GM21381 (cell line): ENCODE measurements at regions not wholly inside any gene's neighbourhood (a gene's known extent, or its start where the extent isn't known, plus 50 kb on each side); places are given as distances from the start of the nearest gene placed in this dataset.

Experiments used
- ATAC-seq: cut with Tn5 transposase; IDR thresholded peaks from one replicate; pipeline ENCODE4 v1.9.1; 2021; ENCODE audit warnings: mild to moderate bottlenecking, moderate library complexity; ENCODE audit not compliant: unreplicated experiment

DNA sequence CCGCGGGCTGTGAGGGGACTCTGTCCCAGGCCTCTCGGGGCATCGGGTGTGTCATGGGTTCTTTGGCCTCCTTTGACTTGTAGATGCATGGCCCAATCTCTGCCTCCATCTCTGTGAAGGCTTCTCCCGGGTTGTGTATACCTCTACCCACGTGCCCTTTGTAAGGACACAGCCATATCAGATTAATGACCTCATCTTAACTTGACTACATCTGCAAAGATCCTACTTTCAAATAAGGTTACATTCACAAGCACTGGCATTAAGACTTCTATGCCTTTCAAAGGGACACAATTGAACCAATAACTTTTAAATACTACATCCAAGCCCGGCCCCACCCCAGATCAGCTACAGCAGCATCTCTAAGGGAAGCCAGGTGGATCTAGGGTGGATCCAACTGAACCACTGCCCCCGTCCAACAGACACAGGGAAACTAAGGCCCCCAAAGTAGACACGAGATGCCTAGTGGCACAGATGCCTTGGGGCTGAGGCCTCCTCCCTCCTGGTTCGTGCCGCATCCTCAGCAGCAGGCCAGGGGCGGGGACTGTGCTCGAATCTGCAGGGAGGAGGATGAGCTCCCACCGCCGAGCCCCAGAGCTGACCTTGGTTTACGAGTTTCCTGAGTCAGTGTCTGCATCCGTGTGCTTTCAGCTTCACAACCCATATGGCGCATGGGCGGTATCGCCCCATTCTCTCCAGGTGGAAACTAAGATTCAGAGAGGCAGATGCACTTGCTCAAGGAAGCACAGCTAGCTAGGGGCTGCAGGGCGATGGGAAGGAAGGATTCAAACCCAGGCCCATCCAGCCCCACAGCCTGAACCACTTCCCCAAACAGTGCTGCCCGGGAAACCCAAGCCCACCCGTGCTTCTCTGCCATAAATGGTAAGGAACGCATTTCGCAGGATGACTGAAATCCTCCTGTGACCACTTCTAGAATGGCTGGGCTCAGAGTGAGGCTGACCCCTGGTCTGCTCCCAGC is 353.3 kb downstream of the C16orf95 start:
- no peak for ATAC-seq

DNA sequence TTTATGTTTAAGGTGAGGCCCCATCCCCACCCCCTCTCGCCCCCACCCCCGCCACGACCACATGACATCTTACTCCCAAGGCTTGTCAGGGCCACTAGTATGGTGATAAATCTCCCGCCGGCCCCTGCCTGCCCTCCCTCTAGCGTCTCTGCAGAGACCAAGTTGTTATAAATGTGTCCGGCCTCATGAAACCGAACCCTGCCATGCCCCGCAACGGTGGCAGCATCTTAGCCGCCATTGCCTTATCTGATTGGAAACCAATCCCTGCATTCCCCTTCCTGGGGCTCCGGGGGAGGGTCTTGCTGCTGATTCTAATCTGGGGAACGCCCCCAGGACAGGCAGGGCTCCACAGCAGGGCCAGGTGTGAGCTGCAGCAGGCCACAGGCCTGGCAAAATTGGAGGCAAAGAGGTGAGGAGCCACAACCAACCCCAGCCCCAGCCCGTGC is 352.4 kb downstream of the C16orf95 start:
- ATAC-seq, result no peak

DNA sequence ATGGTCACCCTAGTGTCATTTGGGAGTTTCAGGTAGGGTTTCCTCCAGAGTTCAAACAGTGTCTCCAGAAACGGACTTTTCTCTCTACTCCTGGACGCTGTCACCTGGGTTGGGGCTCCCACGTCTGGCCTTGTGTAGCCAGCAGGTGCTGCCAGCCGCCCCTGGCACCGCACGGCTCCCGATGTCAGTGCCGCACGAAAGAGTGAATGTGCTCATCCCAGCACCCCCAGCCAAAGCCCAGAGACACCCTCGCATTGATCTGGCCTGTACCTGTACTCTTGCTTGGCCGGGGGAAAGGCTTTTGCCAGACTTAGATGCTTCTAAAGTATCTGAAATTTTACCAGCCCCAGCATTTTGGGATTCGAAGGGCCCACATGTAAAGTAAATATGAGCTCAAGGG is 351.9 kb downstream of the C16orf95 start:
- no peak for ATAC-seq

DNA sequence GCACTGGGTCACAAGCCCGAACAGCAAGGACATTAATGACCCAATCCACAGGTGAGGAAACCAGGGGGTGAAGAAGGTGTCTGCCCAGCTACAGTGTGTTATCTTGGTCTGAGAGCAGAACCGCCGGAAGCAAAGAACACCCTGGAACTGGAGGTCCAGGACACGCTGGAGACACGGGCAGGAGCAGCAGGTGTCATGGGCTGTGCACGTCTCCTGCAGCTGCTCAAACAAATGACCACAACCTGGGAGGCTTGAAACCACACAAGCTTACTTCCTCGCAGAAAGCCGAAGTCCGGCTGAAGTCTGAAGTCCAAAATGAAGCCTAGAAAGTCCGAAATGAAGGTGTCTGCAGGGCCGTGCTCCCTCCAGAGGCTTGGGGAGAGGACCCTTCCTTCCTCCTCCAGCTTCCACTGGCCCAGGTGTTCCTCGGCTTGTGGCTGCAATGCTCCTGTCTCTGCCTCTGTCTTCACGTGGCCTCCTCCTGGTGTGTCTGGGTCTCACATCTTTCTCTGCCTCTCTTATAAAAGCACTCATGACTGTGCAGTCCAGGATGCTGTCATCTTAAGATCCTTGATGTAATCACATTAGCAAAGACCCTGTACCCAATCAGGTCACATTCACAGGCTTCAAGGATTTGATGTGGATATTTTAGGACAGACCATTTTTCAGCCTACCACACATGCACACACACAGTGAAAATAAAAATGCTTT is 351.2 kb downstream of the C16orf95 start:
- no peak for ATAC-seq

DNA sequence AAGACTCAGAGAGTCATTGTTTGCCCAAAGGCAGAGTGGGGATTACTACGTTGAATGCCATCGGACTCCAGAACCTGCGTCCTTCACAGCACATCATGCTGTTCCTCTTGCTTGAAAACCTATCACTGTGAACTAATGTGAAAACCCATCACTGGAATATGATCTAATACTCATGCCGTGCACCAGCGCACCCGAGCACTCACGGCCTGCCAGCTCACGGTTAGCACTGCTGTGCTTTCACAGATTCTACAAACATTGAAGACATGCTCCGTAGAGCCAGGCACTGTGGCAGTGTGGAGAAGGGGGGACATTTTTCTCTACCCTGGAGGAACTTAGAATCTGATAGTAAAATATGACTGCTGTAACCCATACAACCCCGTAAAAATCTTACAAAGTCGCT is 350.4 kb downstream of the C16orf95 start:
- ATAC-seq, result no peak

DNA sequence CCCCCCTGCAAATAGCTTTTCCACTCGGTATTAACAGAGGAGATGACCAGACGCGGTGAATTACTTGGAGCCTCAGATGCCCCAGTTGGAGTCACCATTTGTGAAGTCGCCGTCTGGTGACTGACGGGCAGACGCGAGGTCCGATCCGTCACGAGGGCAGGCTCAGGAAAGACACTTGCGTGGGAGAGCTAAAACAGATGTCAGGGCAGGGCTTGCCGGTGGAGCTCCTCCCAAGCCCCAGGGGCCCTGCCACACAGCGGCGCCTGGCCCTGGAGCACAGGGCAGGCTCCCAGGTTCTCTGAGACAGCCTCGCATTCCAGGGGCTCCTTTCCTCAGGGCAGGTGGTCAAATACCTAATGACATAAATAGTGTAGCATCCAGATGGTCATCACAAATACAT is 348.3 kb downstream of the C16orf95 start:
- ATAC-seq, result no peak

DNA sequence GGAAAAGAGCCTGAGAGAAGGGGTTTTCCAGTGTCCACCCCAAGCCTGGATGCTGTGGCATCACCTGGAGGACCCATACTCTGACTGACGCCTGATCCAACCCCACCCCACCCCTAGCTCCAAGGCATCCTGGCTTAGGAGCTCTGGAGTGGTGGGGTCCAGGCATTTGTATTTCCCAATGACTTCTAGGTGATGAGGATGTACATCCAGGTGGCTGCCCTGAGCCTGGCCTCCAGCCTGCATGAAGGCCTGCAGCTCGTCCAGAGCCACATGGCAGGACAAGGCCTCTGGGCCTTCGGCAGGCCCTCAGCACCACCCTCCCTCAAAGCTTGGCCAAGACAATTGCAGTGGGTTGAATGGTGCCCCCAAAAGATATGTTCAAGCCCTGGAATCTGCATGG is 347.5 kb downstream of the C16orf95 start:
- no peak for ATAC-seq

DNA sequence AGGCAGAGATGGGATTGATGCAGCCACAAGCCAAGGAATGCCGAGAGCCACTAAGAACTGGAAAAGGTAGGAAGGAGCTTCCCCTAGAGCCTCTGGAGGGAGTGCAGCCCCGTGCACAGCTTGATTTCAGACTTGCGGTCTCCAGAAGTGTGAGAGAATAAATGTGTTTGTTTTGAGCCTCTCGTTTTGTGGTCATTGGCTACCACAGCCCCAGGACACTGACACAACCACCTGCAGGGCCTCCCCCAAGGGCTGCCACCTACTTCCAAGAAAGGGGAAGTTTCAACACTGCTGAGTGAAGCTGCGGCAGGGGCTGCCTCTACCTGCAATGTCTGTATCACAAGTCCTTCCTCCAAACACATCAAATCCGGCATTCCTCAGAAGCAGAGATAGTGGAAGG is 346.9 kb downstream of the C16orf95 start:
- ATAC-seq, result no peak

DNA sequence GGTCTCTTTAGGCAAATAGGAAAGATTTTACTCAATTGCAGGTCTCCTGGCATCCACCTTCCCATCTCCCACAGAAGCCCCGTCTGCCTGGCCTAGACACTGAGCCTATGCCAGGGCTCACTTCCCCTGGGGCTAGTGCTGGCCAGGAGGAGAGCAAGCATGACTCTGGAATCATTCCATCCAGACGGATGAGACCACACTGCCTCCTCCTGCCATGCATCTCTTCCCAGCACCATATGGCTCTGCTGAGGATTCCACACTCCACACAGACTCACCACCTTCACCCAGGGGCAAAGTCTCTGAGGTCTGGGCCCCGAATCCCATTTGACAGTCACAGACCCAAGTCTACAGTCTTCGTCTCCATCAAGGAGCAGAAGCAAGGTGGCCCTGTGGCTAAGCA is 346.5 kb downstream of the C16orf95 start:
- ATAC-seq, result no peak

DNA sequence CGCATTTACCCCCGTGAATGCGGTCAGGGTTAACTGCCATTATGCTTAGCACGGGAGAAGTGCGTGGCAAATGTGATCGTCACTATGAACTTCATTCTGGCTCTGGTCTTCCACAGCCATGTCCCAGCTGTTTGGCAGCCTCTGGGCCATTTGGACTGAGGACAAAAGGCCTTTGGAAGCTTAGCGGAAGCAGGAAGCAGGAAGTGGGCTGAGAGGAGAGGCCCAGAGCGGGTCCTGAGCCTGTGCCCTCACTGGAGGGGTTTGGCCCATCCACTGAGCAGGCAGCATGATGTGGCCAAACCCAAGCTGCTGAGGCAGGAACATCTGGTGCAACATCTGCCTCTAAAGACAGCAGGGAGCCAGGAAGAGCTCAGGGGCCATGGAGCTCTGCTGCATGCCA is 345.9 kb downstream of the C16orf95 start:
- no peak for ATAC-seq

DNA sequence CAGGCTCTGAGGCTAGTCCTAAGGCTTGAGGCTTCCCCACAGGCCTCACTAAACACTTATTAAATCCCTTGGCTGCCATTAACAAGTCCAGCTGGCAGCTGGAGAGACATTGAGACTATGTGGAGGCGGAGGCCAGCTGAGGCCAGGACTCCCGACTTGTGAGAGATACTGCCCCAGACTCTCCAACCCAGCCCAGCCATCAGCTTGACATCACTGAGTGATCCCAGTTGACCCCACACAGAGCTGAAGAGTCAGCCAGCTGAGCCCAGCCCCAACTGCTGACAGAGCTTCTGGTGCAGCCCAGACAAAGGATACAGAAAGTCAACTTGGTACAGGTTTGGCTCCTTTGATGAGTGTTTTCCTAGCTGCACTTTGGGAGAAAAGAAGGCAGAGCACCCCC is 343.1 kb downstream of the C16orf95 start:
- no peak for ATAC-seq

DNA sequence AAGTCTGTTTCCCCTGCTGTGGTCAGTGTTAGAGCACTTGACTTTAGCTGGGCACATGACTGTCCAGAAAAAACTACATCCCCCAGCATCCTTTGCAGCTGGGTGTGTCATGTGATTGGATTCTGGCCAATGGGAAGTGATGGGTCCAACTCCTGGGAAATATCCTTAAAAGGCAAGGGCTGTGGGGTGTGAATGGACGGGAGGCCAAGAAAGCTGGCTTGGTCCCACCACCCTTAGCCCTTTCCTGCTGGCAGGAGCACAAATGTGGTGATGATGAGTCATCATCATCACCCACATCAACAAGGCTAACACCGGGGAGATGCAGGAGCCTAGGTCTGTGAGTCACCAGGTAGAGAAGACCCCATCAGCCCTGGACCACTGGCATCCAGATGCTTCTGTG is 341.7 kb downstream of the C16orf95 start:
- no peak for ATAC-seq

DNA sequence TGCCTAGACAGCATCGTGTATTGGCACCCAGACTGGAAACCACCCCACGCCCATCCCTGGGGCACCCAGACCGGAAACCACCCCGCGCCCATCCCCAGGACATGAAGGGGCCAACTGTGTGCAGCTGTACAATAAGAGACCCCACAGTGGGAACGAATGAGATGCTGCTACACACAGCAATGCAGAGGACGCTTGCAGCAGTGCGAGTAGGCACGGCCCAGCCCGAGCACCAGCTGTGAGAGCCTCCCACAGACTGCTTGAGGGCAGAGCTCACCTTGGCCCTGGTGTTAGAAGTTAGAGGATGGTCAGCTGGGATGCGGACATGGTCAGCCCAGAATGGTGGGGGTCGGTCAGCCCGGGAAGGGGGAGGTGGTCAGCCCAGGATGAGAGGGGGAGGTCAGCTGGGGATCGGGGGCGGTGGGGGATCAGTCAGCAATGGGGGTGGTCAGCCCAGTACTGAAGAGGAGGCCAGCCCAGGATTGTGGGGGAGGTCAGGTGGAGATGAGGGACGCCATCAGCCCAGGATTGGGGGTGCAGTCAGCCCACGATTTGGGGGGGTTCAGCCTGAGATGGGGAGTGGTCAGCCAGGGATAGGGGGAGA is 340.0 kb downstream of the C16orf95 start:
- ATAC-seq, result no peak

DNA sequence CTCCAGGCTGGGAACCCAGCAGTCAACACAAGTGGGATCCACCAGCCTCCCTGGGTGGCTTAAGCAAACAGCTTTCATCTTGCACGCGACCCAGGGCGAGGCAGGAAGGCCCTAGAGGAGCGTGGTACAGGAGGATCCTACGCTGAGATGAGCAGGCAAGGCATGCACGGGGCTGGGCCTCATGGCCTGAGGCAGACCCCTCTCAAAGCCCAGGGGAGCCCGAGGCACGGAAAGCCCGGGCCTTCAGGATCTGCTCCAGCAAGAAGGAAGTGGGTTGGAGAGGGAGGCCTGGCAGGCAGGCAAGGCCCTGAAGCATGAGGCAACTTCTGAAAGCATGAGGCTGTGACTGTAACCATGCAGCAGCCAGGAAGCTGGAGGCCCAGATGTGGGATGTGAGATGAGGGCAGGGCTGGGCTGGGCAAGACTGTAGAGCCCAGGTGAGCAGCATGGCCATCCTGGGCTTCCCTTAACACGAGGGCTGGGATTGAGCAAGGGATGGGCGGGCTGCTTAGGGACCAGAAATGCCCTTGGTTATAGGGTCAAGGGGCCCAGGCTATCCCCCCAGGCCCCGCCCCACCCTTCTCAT is 338.7 kb downstream of the C16orf95 start:
- no peak for ATAC-seq

DNA sequence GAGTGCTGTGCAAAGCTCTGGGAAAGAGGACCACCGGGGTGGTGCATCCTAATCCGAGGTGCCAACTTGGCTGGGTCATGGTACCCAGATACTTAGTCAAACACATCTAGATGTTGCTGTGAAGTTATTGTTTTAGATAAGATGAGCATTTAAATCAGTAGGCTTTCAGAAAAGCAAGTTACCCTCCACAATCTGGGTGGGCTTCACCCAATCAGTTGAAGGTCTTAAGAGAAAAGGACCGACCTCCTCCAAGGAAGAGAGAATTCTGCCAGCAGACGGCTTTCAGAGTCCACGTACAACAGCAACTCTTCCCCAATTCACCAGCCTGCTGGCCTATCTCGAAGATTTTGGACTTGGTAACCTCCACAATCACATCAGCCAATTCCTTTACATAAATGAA is 338.1 kb downstream of the C16orf95 start:
- no peak for ATAC-seq

DNA sequence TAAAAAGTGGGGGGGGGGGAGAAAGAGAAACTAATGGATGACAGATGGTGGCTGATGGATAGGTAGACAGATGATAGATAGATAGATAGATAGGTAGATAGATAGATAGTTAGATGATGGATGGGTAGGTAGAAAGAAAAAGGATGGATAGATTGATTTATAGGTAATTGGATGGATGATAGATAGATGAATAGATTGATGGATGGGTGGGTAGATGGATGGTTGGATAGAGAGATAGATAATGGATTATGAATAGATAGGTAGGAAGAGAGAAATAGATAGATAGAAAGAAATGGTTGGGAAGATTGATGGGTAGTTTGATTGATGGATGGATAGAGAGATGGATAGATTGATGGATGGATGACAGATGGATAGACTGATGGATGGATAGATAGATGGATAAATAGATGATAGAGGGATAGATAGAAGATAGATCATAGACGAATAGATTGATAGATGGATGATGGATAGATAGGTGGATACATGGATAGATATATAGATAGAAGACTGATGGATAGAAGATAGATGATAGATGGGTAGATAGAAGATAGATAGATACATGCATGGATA is 337.1 kb downstream of the C16orf95 start:
- ATAC-seq, result no peak

DNA sequence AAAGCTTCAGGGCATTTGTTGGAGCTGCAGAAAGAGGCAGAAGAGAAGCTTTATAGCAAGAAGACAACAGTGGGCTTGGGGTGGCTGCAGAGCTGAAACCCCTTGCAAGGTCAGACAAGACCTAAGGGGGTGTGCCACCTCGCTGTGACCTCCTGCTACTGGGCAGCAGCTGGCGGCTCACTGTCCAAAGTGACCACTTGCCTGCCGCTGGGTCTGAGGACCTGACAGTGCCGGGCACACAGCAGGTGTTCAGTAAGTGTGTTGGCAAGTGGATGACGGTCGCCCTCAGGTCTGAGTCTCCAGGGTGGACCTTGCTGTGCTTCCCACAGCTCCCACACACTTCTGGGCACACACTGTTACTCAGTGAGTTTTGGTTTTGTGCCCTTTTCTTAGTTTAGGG is 336.5 kb downstream of the C16orf95 start:
- no peak for ATAC-seq

DNA sequence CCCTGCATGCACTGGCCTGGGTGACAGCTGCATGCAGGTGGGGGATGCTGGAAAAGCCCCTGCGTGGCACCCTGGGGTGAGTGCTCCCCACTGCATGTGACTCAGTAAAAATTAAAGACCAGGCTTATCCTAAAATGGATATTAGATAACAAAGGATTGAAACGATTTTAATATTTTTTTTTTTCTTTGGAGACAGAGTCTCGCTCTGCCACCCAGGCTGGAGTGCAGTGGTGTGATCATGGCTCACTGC is 334.9 kb downstream of the C16orf95 start:
- ATAC-seq, result no peak

DNA sequence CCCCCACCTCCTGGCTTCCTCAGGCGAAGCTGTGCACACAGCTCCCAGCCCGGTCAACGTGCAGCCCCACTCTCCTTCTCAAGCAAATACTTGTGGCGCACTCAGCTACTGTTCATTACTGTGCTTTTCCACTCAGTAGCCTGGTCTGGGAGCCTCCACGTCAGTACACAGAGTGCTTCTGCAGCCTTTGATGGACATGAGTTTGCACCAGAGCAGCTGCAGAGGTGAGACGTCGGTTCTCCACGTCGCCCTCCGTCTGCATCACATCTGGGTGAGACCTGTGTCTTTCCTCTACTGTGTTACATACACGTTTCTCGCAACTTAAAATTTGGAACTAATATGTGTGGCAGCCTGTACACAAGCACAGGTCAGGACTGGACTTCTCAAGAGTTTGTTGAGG is 334.3 kb downstream of the C16orf95 start:
- ATAC-seq, result no peak

DNA sequence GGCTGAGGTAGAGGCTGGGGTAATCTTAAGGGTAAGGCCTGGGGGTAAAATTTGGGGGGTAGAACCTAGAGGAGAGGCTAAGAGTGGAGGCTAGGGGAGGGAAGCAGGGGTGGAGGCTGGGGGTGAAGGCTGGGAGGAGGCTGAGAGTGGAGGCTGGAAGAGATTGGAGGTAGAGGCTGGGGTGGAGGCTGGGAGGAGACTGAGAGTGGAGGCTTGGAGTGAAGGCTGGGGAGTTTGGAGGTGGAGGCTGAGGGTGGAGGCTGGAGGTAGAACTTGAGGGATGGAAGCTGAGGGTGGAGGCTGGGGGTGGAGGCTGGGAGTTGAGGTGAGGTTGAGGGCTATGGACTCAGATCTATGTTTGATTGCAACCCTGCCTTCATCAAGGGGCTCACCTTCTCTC is 333.6 kb downstream of the C16orf95 start:
- ATAC-seq, result no peak

DNA sequence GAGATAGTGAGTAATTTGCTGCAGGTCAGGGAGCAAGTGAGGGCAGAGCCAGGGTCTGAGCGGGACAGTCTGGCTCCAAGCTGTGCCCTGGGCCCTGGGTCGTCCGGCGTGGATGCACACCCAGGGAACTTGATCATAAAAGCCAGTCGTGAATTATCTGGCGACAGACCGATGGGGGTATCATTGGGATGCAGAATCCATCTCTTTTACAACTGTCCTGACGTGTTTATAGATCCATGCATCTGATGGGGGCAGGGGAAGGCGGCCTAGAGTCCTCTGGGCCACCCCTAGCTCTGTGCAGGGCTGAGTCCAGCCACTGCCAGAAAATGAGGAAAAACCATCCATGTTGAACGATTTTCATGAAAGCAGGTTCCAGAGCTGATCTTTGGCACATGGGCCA is 332.8 kb downstream of the C16orf95 start:
- no peak for ATAC-seq
